Testis (tissue), 2 donors: ENCODE measurements at regions not wholly inside any gene's neighbourhood (a gene's known extent, or its start where the extent isn't known, plus 50 kb on each side); places are given as distances from the start of the nearest gene placed in this dataset.

Experiments
- POLR2A ChIP-seq: fragments of 450-650 bp; IDR thresholded peaks from one replicate; pipeline ENCODE4 v1.6.1; 2017; ENCODE audit warnings: antibody characterized with exemption, mild to moderate bottlenecking, moderate library complexity
- TF ChIP-seq, protein P1 (sequence below), 3 experiments: fragments of 450-650 bp in 2 of 3; fragments of 200-600 bp in 1 of 3; sonication (generic) in 1 of 3; IDR thresholded peaks; one replicate each; pipeline ENCODE4 v1.5.1; 2016 to 2019; ENCODE audit warnings: antibody characterized with exemption in 3 of 3, mild to moderate bottlenecking in 2 of 3, moderate library complexity in 1 of 3

DNA sequence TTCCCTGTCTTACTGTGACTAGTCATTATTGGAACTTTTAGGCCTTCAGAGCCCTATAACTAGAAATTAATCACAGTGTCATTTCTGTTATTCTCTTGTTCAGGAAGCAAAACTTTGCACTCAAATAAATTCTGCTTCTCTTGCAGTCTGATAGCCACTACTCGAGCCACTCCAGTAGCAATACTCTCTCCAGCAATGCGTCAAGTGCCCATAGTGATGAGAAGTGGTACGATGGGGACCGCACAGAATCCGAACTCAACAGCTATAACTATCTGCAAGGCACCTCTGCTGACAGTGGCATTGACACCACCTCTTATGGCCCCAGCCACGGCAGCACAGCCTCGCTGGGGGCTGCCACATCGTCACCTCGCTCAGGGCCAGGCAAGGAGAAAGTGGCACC is 223.2 kb upstream of the RGS6 start:
- no peak for TF ChIP-seq POLR2A
- TF ChIP-seq, protein P1, sequence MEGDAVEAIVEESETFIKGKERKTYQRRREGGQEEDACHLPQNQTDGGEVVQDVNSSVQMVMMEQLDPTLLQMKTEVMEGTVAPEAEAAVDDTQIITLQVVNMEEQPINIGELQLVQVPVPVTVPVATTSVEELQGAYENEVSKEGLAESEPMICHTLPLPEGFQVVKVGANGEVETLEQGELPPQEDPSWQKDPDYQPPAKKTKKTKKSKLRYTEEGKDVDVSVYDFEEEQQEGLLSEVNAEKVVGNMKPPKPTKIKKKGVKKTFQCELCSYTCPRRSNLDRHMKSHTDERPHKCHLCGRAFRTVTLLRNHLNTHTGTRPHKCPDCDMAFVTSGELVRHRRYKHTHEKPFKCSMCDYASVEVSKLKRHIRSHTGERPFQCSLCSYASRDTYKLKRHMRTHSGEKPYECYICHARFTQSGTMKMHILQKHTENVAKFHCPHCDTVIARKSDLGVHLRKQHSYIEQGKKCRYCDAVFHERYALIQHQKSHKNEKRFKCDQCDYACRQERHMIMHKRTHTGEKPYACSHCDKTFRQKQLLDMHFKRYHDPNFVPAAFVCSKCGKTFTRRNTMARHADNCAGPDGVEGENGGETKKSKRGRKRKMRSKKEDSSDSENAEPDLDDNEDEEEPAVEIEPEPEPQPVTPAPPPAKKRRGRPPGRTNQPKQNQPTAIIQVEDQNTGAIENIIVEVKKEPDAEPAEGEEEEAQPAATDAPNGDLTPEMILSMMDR (IDR thresholded peaks at IDR 0.05), result no peak
